ENCODE measurements at regions not wholly inside any gene's neighbourhood (a gene's known extent, or its start where the extent isn't known, plus 50 kb on each side); places are given as distances from the start of the nearest gene placed in this dataset.

GRCh38 chr9:13049223-13049622 lies 230.3 kb downstream of the MPDZ start:
- no peak for DNase-seq (ENCODE audit: low read depth in 3 of 3, low spot score in 2 of 3)

GRCh38 chr9:13053504-13053903 lies 226.0 kb downstream of the MPDZ start:
- no peak for DNase-seq (ENCODE audit: low read depth in 3 of 3, low spot score in 2 of 3)

GRCh38 chr9:13054389-13054788 lies 225.1 kb downstream of the MPDZ start:
- DNase-seq (ENCODE audit: low read depth in 3 of 3, low spot score in 2 of 3), result no peak
